ENCODE measurements at regions not wholly inside any gene's neighbourhood (a gene's known extent, or its start where the extent isn't known, plus 50 kb on each side); places are given as distances from the start of the nearest gene placed in this dataset.
A peak's percentile ranks its signal among the peaks of the same experiment; 100 is the strongest.

DNA sequence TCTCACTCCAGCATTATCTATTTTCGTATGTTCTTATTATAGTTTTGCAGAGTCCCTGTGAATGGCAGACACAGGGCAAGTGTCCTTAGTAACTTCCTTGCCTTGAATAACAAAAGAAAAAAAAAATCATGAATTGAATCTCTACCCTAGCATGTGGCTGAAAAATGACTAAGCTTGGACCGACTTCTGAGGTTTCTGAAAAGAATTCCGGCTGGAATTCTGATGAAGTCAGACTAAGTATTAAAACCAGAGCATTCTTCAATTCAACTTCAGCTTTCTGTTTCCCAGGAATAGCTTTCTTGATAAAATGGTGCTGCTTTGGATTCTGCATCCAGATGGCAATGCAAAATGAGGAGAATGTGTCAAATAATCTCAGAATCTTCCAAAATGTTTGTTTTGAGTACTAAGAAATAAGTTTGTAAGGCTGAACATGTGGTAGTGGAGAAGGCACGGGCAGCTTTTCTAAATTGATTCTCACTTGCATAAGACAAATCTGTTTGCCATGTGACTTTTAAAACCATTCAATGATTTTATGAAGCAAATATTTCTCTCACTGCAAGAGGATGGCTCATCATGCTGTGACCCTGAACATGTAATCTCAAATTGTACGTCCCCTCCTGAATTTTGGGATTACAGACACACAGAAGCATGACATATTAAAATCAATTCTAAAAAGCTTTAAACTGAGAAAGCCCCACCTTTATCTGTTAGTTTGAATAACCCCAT is 1462.8 kb upstream of the LRRTM1 start:
- DNase-seq: no peak

GRCh38 chr2:81747481-81748070 is 1443.0 kb upstream of the LRRTM1 start:
- DNase-seq: no peak

GRCh38 chr2:81739966-81740365 is 1435.4 kb upstream of the LRRTM1 start:
- no peak for DNase-seq

DNA sequence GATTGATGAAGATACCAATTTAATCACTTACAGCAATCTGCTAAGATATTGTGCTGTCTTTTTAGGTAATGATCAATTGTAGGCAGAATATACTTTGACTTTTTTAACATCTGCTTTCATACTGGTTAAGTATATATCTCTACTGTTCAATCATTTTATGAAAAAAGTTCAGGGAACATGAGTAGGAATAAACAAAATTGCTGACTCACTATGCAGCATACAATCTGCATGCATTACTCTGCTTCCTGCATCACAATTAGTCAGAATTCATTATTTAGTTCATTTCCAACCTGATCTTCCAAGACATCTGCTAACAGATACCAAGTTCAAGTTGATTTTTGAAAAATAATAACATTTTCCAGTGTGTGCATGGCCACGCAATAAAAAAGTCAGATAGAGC is 1430.4 kb upstream of the LRRTM1 start:
- DNase-seq: no peak

DNA sequence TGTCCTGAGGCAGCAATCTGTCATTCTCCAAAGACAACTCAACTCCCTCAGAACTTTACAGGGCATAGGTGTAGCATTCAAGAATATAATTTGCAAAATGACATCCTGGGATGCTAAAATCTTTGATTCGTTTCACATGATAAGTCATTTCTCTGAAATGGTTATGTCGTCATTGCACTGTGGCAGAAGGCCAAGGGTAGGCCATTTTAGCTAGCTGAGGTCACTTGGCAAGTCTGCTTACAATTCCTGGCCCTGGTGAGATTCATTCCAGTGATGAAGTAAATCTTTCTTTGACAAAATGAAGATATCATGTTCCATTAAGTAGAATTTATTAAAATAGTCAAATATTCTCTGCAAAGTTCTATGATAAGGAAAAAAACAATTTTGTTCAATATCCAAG is 1410.3 kb upstream of the LRRTM1 start:
- no peak for DNase-seq

GRCh38 chr2:81706856-81707255 is 1402.3 kb upstream of the LRRTM1 start:
- no peak for DNase-seq

DNA sequence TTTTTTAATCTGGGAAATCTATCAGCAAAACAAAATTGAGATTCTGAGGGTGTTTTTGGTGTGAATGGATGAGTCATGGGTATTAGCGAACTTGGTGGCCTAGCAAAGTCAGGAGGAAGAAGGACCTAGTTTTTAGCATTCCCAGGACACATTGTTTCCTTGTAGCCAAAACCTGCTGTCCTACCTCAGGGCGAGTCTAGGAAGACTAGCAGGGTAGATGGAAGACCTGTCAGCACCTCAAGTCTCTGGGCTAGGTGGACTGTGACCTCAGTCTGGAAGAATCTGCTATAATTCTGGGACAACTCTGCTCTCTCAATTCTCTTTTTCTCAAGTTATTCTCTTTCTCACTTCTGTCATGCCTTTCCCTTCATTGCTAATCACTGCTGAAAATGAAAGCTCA is 1399.3 kb upstream of the LRRTM1 start:
- no peak for DNase-seq

- DNase-seq: no peak
Observed at GRCh38 chr2:81692566-81692965, 1388.0 kb upstream of the LRRTM1 start.

- DNase-seq: no peak
Observed at GRCh38 chr2:81675641-81676040, 1371.1 kb upstream of the LRRTM1 start.

DNA sequence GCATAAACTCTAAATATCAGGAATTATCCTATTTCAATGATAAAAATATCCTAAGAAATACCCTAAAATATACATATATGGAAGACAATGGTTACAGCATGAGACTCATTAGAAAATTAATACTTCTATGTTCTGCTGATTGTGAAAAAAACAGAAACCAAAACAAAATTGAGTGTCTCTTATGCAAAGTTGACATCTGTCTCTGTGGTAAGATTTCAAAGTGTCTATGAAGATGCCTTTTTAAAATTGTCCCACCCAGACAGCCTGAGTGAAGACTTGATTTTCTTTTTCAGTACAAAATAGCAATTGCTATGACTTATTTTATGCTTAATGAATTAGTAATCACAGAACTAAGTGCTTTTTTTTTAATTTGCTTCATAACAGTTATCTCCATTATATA is 1368.4 kb upstream of the LRRTM1 start:
- DNase-seq: no peak

- DNase-seq: no peak
Observed at GRCh38 chr2:81672516-81672915, 1368.0 kb upstream of the LRRTM1 start.

GRCh38 chr2:81670885-81671284 is 1366.3 kb upstream of the LRRTM1 start:
- no peak for DNase-seq

GRCh38 chr2:81661081-81661480 is 1356.5 kb upstream of the LRRTM1 start:
- no peak for DNase-seq

DNA sequence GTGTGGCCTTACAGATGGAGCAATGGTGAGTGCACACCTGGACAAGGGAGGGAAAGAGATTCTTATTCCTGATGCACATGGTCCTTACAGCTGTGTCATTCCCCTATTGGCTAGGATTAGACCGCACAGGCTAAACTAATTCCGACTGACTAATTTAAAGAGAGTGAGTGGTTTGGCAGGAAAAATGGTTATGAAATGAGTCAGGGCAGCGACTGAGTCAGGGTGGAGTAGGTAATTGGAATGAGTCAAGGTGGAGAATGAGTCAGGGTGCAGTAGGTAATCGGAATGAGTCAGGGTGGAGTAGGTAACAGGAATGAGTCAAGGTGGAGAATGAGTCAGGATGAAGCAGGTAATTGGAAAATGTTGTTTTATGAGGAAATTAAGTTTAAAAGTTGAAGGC is 1353.7 kb upstream of the LRRTM1 start:
- no peak for DNase-seq

DNA sequence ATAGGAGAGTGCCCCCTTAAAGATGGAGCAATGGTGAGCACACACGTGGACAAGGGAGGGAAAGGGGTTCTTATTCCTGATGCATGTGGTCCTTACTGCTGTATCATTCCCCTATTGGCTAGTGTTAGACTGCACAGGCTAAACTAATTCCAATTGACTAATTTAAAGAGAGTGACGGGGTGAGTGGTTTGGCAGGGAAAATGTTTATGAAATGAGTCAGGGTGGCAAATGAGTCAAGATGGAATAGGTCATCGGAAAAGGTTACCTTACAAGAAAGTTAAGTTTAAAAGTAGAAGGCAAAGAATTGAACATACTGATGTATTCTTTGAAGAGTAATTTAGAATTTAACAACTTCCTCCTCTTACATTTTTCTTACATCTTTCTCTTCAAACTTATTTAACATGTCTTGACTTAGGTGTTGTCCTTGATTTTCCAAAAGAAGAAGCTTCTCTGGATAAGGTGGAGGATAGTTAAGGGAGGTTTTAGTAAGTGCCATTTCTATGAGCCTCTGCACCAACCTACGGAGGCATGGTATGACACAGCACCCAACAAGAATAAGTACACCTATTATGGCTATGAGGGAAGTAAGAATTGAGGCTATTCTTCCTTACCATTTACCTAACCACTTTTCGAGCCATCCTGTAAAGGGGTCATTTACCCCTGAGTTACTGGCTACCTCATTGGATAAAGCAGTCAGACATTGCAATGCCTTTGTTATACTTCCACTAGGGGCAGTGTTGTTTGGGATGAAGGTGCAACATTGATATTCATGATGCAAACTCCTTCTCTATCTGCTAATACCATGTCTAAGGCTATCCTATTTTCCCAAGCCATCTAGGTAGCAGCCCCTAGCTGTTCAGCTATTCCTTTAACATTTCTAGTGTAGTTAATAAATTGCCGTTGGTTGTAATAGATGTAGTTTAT is 1345.8 kb upstream of the LRRTM1 start:
- no peak for DNase-seq

GRCh38 chr2:81648806-81649205 is 1344.3 kb upstream of the LRRTM1 start:
- DNase-seq: no peak

DNA sequence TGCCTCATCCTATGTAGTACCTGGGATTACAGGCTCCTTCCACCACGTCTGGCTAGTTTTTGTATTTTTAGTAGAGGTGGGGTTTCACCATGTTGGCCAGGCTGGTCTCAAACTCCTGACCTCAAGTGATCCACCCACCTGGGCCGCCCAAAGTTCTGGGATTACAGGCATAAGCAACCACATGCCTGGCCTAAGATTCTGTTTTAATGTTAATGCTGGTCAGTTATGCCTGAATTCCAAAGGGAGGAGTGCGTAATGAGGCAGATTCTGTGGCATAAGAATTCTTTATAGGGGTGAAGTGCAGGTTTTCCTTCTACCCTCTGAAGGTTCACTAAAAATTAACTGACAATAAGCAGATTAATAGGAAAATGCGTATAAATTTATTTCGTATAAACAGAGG is 1343.8 kb upstream of the LRRTM1 start:
- no peak for DNase-seq

GRCh38 chr2:81647715-81648230 is 1343.2 kb upstream of the LRRTM1 start:
- DNase-seq: no peak

DNA sequence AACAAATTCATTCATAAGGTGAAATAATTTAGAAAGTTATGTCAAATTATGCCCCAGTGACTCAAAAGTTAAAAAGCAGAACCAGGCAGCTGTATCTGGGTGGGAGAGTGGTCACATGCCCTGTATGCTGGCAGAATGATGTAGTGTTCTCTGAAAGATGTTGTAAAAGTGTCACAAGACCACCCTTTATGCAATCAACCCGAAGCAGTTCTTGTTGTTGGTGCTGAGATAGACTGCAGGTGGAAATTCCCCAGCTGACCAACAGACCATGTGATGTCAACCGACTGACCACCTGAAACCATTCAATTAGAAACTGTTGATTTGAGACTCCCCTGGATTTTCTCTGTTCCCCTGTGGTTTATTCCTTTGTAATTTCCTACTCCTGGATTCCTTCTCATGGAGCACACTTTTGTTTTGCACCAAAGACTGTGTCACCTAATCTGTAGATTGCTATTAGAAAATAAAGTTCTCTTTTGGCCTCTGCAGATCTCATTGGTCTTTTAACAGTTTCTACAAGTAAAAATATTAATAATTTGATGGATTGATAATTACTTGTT is 1341.3 kb upstream of the LRRTM1 start:
- peak; percentile 61 to 71 (median 68) for DNase-seq

DNA sequence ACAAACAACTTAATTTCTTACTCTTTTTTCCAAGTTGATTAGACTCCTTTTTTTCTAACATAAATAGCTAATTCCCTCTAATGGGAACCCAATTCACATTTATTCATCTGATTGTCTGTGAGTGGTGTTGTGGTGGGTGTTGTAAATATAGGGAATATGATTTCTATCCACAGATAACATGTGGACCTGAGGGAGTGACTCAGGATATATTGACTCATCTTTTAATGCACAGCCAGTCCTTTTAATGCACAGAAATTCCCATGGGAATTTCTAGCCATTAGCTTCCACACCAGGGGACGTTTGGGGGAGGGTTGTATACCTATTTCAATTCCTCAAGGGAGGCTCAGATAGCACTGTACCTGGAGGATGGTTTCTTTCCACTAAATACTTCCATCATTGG is 1339.6 kb upstream of the LRRTM1 start:
- no peak for DNase-seq

GRCh38 chr2:81624825-81625224 is 1320.3 kb upstream of the LRRTM1 start:
- DNase-seq: no peak

DNA sequence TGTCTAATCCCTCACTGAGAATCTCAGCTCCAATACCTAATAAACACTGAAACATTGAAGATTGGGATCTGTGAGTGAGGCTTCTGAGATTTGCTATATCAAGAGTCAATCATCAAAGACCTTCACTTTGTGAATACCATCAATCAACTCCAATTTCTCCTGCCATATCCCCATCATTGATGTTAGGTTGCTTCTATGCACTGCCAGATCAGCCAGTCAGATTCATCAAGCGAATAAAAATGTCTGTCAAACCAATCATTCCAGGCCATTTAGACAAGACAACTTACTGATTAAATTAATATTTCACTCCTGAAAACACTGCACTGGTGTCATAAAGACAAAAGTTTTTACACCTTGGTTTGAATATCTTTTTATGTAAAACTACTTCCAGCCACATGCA is 1295.5 kb upstream of the LRRTM1 start:
- no peak for DNase-seq

- no peak for DNase-seq
Observed at GRCh38 chr2:81598453-81598852, 1293.9 kb upstream of the LRRTM1 start.
